ENCODE measurements at regions not wholly inside any gene's neighbourhood (a gene's known extent, or its start where the extent isn't known, plus 50 kb on each side); places are given as distances from the start of the nearest gene placed in this dataset.

DNA sequence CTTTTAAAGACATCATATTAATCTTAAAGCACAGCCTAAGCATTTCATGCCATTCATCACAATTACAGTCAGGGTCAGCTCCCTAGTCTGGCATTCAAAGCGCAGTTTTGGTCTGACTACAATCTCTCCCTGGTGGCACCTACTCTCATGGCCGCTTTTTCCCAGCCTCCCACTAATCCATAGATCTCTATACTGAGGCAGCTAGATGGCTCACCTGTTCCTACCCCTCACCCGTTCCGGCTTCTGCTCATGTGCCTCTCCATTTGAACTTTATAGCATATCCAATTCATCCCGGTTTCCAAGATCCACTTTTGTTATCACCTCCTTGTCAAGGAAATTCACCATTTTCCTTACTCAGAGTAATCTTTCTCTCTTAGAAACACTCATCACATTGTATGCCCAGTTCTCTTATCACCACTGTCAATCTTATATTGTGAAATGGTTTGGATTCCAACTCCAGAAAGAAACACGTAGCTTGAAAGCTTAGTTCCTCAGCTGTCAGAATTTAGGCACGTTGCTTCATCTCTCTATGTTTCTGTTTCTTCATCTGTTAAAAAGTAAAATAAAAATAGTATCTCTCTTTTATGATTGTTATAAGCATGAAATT, 220.0 kb upstream of the UBE2E2 start:
- TF ChIP-seq EZH2 (IDR thresholded peaks at IDR 0.05), result no peak
- TF ChIP-seq POLR2AphosphoS5 (IDR thresholded peaks at IDR 0.05; ENCODE audit: borderline replicate concordance, low read depth, low read length), result no peak

Measured in SK-N-MC (cell line).